Mucosa of gallbladder (tissue), 1 donor: ENCODE measurements at regions not wholly inside any gene's neighbourhood (a gene's known extent, or its start where the extent isn't known, plus 50 kb on each side); places are given as distances from the start of the nearest gene placed in this dataset.
"Not testable (repeated sequence)": the region's sequence is repeated elsewhere in the genome, so short reads cannot be mapped to it uniquely, and the experiment has no call there.

ENCODE experiments used
- DNase-seq: peaks from one replicate; pipeline ENCODE4 v3.0.0-alpha.2; 2020; ENCODE audit warnings: low spot score
- donor health status: DM: no; HTN: no; CAD: no.

DNA sequence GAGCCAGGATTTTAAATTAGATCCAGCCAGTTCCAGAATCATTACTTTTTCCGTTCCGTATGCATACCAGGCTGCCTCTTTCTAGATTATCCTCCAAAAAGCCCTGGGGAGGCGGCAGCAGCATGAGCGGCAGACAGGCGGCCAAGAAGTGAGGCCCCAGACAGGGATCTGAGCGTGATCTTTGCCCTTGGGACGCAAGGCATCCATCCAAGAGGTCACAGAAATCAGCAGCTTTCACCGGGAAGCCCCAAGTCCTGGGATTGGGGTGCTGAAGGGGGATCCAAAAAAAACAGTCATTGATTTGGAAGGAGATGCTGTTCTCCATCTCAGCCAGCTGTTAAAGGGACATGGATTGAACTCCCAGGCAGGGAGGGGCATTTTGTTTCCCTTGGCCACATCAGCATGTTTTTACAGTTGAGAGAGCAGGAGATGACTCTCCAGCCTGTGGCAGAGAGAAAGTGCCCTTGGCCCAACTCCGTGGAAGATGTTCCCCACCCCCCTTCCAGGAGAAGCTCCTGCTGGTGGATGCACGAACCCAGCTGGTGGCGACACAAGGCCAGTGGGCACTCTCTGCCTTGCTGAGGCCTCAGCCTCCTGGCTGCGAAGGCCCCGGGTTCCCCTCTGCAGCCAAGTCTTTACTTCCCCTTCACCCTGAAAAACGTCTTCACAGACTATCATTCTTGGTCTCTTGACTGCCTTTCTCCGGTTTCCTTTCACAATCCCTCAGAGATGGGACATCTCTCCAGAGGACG lies 265.6 kb downstream of the ANAPC1 start:
- DNase-seq = no peak

GRCh38 chr2:111618978-111619902 lies 264.8 kb downstream of the ANAPC1 start:
- DNase-seq = no peak

- DNase-seq = no peak
Observed at GRCh38 chr2:111620281-111620680, 263.7 kb downstream of the ANAPC1 start.

DNA sequence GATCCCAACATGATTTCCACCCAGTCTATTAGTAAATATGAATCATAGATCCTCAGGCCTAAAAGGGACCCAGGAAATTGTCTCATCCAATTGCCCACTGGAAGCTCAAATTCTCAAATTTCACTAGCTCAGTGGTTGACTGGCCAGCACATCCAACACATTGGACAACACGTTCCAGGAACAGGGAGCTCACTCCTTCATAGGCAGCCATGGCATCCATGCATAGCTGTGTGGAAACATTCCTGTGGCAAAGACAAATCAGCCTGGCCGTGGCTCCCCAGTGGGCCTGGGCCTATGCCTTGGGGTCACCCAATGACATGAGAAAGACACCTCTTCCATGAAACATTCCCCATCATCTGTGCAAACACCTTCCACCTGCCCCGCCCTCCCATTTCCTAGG lies 261.1 kb downstream of the ANAPC1 start:
- DNase-seq = no peak

DNA sequence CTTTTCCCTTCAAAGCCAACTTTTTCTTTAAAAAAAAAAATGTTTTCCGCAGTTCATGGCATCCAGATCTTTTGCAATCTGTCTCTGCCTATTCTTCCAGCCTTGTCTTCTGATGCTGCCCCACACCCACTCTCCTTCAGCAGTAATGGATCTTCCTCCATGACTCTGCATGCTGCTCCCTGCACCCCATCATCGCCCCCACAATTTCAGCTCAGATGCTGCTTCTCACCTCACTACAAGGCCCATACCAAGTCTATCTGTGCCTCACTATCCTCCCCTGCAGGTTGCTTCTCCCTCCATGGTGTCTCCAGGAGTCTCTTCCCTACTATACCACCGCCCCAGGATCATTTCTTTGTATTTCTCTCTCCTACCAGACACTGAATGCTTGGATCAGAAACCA lies 260.6 kb downstream of the ANAPC1 start:
- no peak for DNase-seq

DNA sequence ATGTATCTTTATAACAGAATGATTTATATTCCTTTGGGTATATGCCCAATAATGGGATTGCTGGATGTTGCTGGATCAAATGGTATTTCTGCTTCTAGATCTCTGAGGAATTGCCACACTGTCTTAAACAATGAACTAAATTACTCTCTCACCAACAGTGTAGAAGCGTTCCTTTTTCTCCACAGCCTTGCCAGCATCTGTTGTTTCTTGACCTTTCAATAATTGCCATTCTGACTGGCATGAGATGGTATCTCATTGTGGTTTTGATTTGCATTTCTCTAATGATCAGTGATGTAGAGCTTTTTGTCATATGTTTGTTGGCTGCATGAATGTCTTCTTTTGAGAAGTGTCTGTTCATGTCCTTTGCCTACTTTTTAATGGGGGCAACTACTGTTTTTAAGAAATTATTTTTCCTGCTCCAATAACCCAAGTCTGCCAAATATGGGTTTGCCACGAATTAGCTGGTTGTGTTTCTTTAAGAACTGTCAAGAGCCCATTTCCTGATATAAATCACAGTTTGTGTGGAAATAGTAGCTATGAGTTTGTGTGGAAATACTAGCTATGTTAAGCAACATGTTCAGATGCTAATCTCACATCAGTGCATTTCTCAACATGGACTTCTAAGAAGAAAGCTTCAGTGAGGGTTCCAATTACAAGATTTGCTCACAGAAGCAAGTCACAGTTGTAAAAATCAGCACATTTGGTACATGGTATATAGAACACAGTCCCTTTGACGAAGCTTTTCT lies 259.4 kb downstream of the ANAPC1 start:
- no peak for DNase-seq

GRCh38 chr2:111625157-111625537 lies 258.8 kb downstream of the ANAPC1 start:
- not testable (repeated sequence) for DNase-seq

- no peak for DNase-seq
Observed at GRCh38 chr2:111626037-111626864, 257.7 kb downstream of the ANAPC1 start.

- DNase-seq = no peak
Observed at GRCh38 chr2:111626865-111627163, 257.2 kb downstream of the ANAPC1 start.

GRCh38 chr2:111627256-111627655 lies 256.7 kb downstream of the ANAPC1 start:
- no peak for DNase-seq

GRCh38 chr2:111628221-111628620 lies 255.8 kb downstream of the ANAPC1 start:
- no peak for DNase-seq

DNA sequence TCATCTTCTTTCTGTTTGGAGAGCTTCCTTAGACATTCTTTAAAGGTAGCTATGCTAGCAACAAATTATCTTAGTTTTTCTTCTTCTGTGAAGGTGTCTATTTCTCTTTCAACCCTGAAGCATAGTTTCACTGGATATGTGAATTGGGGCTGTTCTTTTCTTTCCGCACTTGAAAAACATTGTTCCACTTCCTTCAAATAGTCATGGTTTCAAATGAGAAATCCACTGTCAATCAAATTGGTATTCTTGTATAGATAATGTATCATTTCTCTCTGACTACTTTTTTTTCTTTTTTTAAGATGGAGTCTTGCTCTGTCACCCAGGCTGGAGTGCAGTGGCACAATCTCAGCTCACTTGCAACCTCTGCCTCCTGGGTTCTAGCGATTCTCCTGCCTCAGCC lies 254.0 kb downstream of the ANAPC1 start:
- no peak for DNase-seq

DNA sequence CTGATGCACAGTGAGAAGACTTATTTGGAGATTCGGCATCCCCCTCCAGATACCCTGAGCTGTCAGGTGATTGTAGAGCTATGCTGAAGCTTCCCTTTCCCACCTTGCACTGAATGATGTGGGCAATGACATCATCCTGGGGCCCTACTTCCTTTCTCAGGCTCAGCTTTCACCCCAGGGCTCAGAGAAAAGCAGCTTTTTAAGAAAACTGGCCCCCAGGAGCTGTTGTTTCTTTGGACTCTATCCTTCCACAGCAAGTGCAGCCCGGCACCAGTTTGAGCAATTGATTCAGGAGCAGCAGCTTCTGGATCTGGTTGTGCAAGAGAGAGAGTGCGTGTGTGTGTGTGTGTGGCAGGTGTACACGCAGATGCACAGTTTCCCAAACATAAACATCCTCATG lies 251.3 kb downstream of the ANAPC1 start:
- no peak for DNase-seq

- no peak for DNase-seq
Observed at GRCh38 chr2:111633189-111633588, 250.8 kb downstream of the ANAPC1 start.

DNA sequence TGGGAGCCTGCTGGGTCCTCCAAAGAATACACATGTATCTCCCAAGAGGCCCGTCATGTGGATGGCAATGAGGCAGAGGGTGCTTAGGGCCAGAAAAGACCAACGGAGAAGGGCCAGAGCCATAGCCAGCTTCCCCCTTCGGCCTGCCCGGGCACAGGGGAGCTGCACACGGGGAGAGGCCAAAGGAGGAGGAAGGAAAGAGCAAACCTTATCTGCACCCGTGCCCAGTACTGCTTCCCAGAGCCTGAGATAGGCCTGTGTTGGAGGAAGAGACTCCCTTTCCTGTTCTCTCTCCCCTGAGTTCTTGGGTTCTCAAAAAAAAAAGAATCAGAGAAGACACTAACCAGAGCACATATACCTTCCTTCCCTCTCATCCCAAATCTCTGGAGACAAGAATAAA lies 250.3 kb downstream of the ANAPC1 start:
- no peak for DNase-seq

- no peak for DNase-seq
Observed at GRCh38 chr2:111634050-111634794, 249.8 kb downstream of the ANAPC1 start.

DNA sequence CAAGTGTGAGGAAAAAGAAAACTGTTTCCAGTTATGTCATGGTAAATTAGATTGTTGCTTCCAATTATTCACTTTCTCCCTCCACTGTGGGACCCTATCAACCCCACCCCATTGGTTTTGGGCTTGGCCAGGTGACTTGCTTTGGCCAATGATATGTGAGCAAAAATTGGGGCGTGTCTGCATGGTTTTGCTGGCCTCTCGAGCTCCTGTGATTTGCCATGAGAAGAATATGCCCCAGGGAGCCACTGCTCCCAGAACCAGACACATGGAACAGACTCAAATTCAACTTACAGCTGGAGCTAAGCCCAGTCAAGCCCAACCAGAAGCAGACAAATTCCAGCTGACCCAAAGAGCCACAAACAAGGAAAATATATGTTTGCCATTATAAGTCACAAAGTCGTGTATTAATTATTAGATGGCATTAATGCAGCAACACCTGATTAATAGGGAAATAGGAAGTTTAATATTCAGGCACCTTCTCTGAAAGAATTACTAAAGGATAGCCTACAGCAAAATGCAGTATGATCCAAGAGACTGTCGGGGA lies 248.9 kb downstream of the ANAPC1 start:
- no peak for DNase-seq

- no peak for DNase-seq
Observed at GRCh38 chr2:111636905-111637304, 247.1 kb downstream of the ANAPC1 start.

- no peak for DNase-seq
Observed at GRCh38 chr2:111638274-111638877, 245.6 kb downstream of the ANAPC1 start.

- no peak for DNase-seq
Observed at GRCh38 chr2:111640480-111640879, 243.5 kb downstream of the ANAPC1 start.
